Prostate gland (tissue), 2 donors: ENCODE measurements at regions not wholly inside any gene's neighbourhood (a gene's known extent, or its start where the extent isn't known, plus 50 kb on each side); places are given as distances from the start of the nearest gene placed in this dataset.

ENCODE experiments used
- CTCF ChIP-seq, 4 experiments: fragments of 200-600 bp in 2 of 4; fragments of 450-650 bp in 2 of 4; sonication (generic) in 2 of 4; IDR thresholded peaks; 1 replicate in 3 of 4; 2 replicates in 1 of 4; pipeline ENCODE4 v1.5.1; 2016 to 2019; ENCODE audit warnings: antibody characterized with exemption in 4 of 4, mild to moderate bottlenecking in 2 of 4, moderate library complexity in 2 of 4
- POLR2A ChIP-seq: fragments of 450-650 bp; IDR thresholded peaks from one replicate; pipeline ENCODE4 v1.6.1; 2016; ENCODE audit warnings: antibody characterized with exemption, mild to moderate bottlenecking

- no peak for TF ChIP-seq CTCF (IDR thresholded peaks at IDR 0.05)
- TF ChIP-seq POLR2A, result no peak
Measured at GRCh38 chr6:167394339-167394738, 69.5 kb downstream of the TTLL2 start.
